ENCODE measurements at regions not wholly inside any gene's neighbourhood (a gene's known extent, or its start where the extent isn't known, plus 50 kb on each side); places are given as distances from the start of the nearest gene placed in this dataset.

- DNase-seq (ENCODE audit: low spot score), result no peak
- H3K9ac ChIP-seq (ENCODE audit: low read depth in 1 of 2, low read length in 2 of 2), result no peak overlapping the region
- peaks cover 0 to 1% (median 0%) of the 10 kb centered on the region in 4 donors for H3K9me3 ChIP-seq (ENCODE audit: control insufficient read depth in 4 of 4, low read length in 3 of 4)
- TF ChIP-seq RXRA (IDR thresholded peaks at IDR 0.05), result no peak
- no peak for TF ChIP-seq JUND (IDR thresholded peaks at IDR 0.05)
- no peak for TF ChIP-seq RAD21 (IDR thresholded peaks at IDR 0.05)
- no peak for TF ChIP-seq SP1 (IDR thresholded peaks at IDR 0.05)
- TF ChIP-seq EGR1 (IDR thresholded peaks at IDR 0.05; ENCODE audit: low read depth in 2 of 2), result no peak
- H3K4me1 ChIP-seq (ENCODE audit: control insufficient read depth in 4 of 4, insufficient read depth in 4 of 4, low read length in 3 of 4), result no peaks in the 10 kb centered on the region
- H3K27me3 ChIP-seq (ENCODE audit: control insufficient read depth in 4 of 4, insufficient read depth in 4 of 4, low read length in 3 of 4), result no peaks in the 10 kb centered on the region
- WGBS, result 93% methylated on average over 5 of the region's 5 CpGs
- H3K27ac ChIP-seq (ENCODE audit: low read depth in 1 of 2, low read length in 2 of 2), result no peak overlapping the region
- no peak overlapping the region for H3K4me3 ChIP-seq (ENCODE audit: low read depth in 1 of 3, low read length in 3 of 3)
- H3K36me3 ChIP-seq (ENCODE audit: control insufficient read depth in 4 of 4, insufficient read depth in 3 of 4, low read depth in 1 of 4, low read length in 3 of 4), result no peaks in the 10 kb centered on the region
These were observed 98.1 kb downstream of the SREK1 start for GRCh38 chr5:66242050-66242715.

GRCh38 chr5:66246608-66247007 is 102.5 kb downstream of the SREK1 start:
- no peaks in the 10 kb centered on the region for H3K4me1 ChIP-seq (ENCODE audit: control insufficient read depth in 4 of 4, insufficient read depth in 4 of 4, low read length in 3 of 4)
- H3K27me3 ChIP-seq (ENCODE audit: control insufficient read depth in 4 of 4, insufficient read depth in 4 of 4, low read length in 3 of 4), result no peaks in the 10 kb centered on the region
- H3K4me3 ChIP-seq (ENCODE audit: low read depth in 1 of 3, low read length in 3 of 3), result no peak overlapping the region
- TF ChIP-seq ATF3 (IDR thresholded peaks at IDR 0.05), result no peak
- TF ChIP-seq GABPA (IDR thresholded peaks at IDR 0.05 in 1 of 2, conservative IDR thresholded peaks at IDR 0.05 in 1 of 2), result no peak
- DNase-seq (ENCODE audit: low spot score), result no peak
- H3K36me3 ChIP-seq (ENCODE audit: control insufficient read depth in 4 of 4, insufficient read depth in 3 of 4, low read depth in 1 of 4, low read length in 3 of 4), result no peaks in the 10 kb centered on the region
- H3K27ac ChIP-seq (ENCODE audit: low read depth in 1 of 2, low read length in 2 of 2), result no peak overlapping the region
- peaks cover 0 to 1% (median 0%) of the 10 kb centered on the region in 4 donors for H3K9me3 ChIP-seq (ENCODE audit: control insufficient read depth in 4 of 4, low read length in 3 of 4)
- WGBS, result 78% methylated on average over 6 of the region's 6 CpGs
- H3K9ac ChIP-seq (ENCODE audit: low read depth in 1 of 2, low read length in 2 of 2), result no peak overlapping the region

GRCh38 chr5:66247176-66247960 is 103.3 kb downstream of the SREK1 start:
- Histone ChIP-seq H3K27ac (ENCODE audit: low read depth in 1 of 2, low read length in 2 of 2) (no peak overlapping the region), H3K4me3 (ENCODE audit: low read depth in 1 of 3, low read length in 3 of 3) (no peak overlapping the region), H3K9me3 (ENCODE audit: control insufficient read depth in 4 of 4, low read length in 3 of 4) (peaks cover 0 to 1% (median 0%) of the 10 kb centered on the region in 4 donors), H3K36me3 (ENCODE audit: control insufficient read depth in 4 of 4, insufficient read depth in 3 of 4, low read depth in 1 of 4, low read length in 3 of 4) (no peaks in the 10 kb centered on the region), H3K27me3 (ENCODE audit: control insufficient read depth in 4 of 4, insufficient read depth in 4 of 4, low read length in 3 of 4) (no peaks in the 10 kb centered on the region), H3K9ac (ENCODE audit: low read depth in 1 of 2, low read length in 2 of 2) (no peak overlapping the region), H3K4me1 (ENCODE audit: control insufficient read depth in 4 of 4, insufficient read depth in 4 of 4, low read length in 3 of 4) (no peaks in the 10 kb centered on the region)
- no peak for DNase-seq (ENCODE audit: low spot score)
- no peak for TF ChIP-seq EGR1 (IDR thresholded peaks at IDR 0.05; ENCODE audit: low read depth in 2 of 2)
- TF ChIP-seq, protein P1, sequence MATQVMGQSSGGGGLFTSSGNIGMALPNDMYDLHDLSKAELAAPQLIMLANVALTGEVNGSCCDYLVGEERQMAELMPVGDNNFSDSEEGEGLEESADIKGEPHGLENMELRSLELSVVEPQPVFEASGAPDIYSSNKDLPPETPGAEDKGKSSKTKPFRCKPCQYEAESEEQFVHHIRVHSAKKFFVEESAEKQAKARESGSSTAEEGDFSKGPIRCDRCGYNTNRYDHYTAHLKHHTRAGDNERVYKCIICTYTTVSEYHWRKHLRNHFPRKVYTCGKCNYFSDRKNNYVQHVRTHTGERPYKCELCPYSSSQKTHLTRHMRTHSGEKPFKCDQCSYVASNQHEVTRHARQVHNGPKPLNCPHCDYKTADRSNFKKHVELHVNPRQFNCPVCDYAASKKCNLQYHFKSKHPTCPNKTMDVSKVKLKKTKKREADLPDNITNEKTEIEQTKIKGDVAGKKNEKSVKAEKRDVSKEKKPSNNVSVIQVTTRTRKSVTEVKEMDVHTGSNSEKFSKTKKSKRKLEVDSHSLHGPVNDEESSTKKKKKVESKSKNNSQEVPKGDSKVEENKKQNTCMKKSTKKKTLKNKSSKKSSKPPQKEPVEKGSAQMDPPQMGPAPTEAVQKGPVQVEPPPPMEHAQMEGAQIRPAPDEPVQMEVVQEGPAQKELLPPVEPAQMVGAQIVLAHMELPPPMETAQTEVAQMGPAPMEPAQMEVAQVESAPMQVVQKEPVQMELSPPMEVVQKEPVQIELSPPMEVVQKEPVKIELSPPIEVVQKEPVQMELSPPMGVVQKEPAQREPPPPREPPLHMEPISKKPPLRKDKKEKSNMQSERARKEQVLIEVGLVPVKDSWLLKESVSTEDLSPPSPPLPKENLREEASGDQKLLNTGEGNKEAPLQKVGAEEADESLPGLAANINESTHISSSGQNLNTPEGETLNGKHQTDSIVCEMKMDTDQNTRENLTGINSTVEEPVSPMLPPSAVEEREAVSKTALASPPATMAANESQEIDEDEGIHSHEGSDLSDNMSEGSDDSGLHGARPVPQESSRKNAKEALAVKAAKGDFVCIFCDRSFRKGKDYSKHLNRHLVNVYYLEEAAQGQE (IDR thresholded peaks at IDR 0.05), result no peak
- 70% methylated on average over 4 of the region's 4 CpGs for WGBS

Measured in liver (tissue), 7 donors.